Natural killer cell (primary cell): ENCODE measurements at regions not wholly inside any gene's neighbourhood (a gene's known extent, or its start where the extent isn't known, plus 50 kb on each side); places are given as distances from the start of the nearest gene placed in this dataset.

Source experiments
- ATAC-seq, 3 donors: fragments of 150-1000 bp in 2 of 3; fragments of 200-7000 bp in 1 of 3; cut with Tn5 transposase; 1 replicate in 1 of 3; 2 replicates in 2 of 3; pipeline ENCODE4 v1.10.0; 2021; ENCODE audit warnings: mild to moderate bottlenecking in 2 of 3, moderate library complexity in 2 of 3
- DNase-seq, 2 donors: peaks; one replicate each; pipeline versions ENCODE4 v3.0.0 to v3.0.0-alpha.2; 2013 to 2021; ENCODE audit warnings: mixed read lengths in 1 of 2
- H3K27ac ChIP-seq: one replicate; pipeline ENCODE4 v1.5.1; 2013; ENCODE audit warnings: mild to moderate bottlenecking, low read length
- H3K27me3 ChIP-seq: one replicate; pipeline ENCODE4 v1.6.1; 2013; ENCODE audit warnings: low read length; ENCODE audit not compliant: control insufficient read depth, insufficient read depth
- H3K36me3 ChIP-seq: one replicate; pipeline ENCODE4 v1.6.1; 2013; ENCODE audit warnings: low read length; ENCODE audit not compliant: control insufficient read depth, insufficient read depth
- H3K4me1 ChIP-seq: one replicate; pipeline ENCODE4 v1.6.1; 2013; ENCODE audit warnings: low read length; ENCODE audit not compliant: control insufficient read depth, insufficient read depth
- H3K4me3 ChIP-seq: one replicate; pipeline ENCODE4 v1.5.1; 2013; ENCODE audit warnings: low read length
- H3K9me3 ChIP-seq: one replicate; pipeline ENCODE4 v1.6.1; 2013; ENCODE audit warnings: low read length; ENCODE audit not compliant: control insufficient read depth, insufficient read depth
- H3K27ac Mint-ChIP-seq, 2 donors: one replicate each; pipeline ENCODE4 v1.8.0; 2022; ENCODE audit warnings: mild to moderate bottlenecking in 2 of 2, mixed read lengths in 2 of 2, moderate library complexity in 1 of 2
- H3K27me3 Mint-ChIP-seq, 2 donors: one replicate each; pipeline ENCODE4 v1.8.0; 2022; ENCODE audit warnings: low read depth in 2 of 2, mixed read lengths in 2 of 2
- H3K36me3 Mint-ChIP-seq: one replicate; pipeline ENCODE4 v1.8.0; 2022; ENCODE audit warnings: mixed read lengths
- H3K4me1 Mint-ChIP-seq, 2 donors: one replicate each; pipeline ENCODE4 v1.8.0; 2022; ENCODE audit warnings: mixed read lengths in 2 of 2
- H3K4me3 Mint-ChIP-seq: one replicate; pipeline ENCODE4 v1.8.0; 2022; ENCODE audit warnings: mild to moderate bottlenecking, moderate library complexity, mixed read lengths
- H3K9me3 Mint-ChIP-seq, 2 donors: one replicate each; pipeline ENCODE4 v1.8.0; 2022; ENCODE audit warnings: mixed read lengths in 2 of 2
- CTCF ChIP-seq: fragments of 200-600 bp; IDR thresholded peaks from one replicate; pipeline ENCODE4 v1.8.0; 2022; ENCODE audit warnings: antibody characterized with exemption
- WGBS: methylation state at CpG from one replicate; pipeline ENCODE4 v1.1.7; 2013; ENCODE audit warnings: missing lambda C conversion rate; ENCODE audit not compliant: insufficient coverage; 5-methylcytosine and 5-hydroxymethylcytosine counted together
- intact Hi-C: fragments of 100-400 bp; cut with micrococcal nuclease; formaldehyde crosslinking; loops from one replicate; pipeline ENCODE4 v1.14.2; 2022

- H3K27me3 Mint-ChIP-seq, result no peaks in the 10 kb centered on the region
- no peak for TF ChIP-seq CTCF
Measured at GRCh38 chr13:72062566-72062965, 195.6 kb upstream of the DACH1 start.

GRCh38 chr13:72061613-72062012 lies 194.6 kb upstream of the DACH1 start:
- intact Hi-C loops, result no loop called here
- 78% methylated on average over 2 of the region's 2 CpGs for WGBS
- Mint-ChIP-seq H3K27ac (no peak overlapping the region), H3K36me3 (peaks cover 13% of the 10 kb centered on the region), H3K4me1 (peaks cover 0 to 16% of the 10 kb centered on the region in 2 donors), H3K4me3 (no peak overlapping the region), H3K27me3 (no peaks in the 10 kb centered on the region), H3K9me3 (peaks cover 9 to 33% of the 10 kb centered on the region in 2 donors)
- Histone ChIP-seq H3K27ac (no peak overlapping the region), H3K4me1 (peaks cover 9% of the 10 kb centered on the region), H3K9me3 (peaks cover 8% of the 10 kb centered on the region), H3K36me3 (no peaks in the 10 kb centered on the region), H3K27me3 (no peaks in the 10 kb centered on the region), H3K4me3 (no peak overlapping the region)
- TF ChIP-seq CTCF, result no peak
- DNase-seq (no peak), ATAC-seq (no peak)

More at GRCh38 chr13:72062566-72062965, 195.6 kb upstream of the DACH1 start:
- Histone ChIP-seq H3K4me3 (no peak overlapping the region), H3K36me3 (no peaks in the 10 kb centered on the region), H3K4me1 (peaks cover 9% of the 10 kb centered on the region), H3K27me3 (no peaks in the 10 kb centered on the region), H3K27ac (no peak overlapping the region), H3K9me3 (peaks cover 8% of the 10 kb centered on the region)
- no peak overlapping the region for H3K4me3 Mint-ChIP-seq
- H3K9me3 Mint-ChIP-seq, result peaks cover 11 to 33% of the 10 kb centered on the region in 2 donors
- DNase-seq (no peak), ATAC-seq (peak in 2 of 3 donors; percentile 29 to 54)
- 58% methylated on average over 7 of the region's 7 CpGs for WGBS
- no peak overlapping the region for H3K27ac Mint-ChIP-seq
- intact Hi-C loops, result no loop called here
- H3K4me1 Mint-ChIP-seq, result peaks cover 0 to 16% of the 10 kb centered on the region in 2 donors
- H3K36me3 Mint-ChIP-seq, result peaks cover 22% of the 10 kb centered on the region

DNA sequence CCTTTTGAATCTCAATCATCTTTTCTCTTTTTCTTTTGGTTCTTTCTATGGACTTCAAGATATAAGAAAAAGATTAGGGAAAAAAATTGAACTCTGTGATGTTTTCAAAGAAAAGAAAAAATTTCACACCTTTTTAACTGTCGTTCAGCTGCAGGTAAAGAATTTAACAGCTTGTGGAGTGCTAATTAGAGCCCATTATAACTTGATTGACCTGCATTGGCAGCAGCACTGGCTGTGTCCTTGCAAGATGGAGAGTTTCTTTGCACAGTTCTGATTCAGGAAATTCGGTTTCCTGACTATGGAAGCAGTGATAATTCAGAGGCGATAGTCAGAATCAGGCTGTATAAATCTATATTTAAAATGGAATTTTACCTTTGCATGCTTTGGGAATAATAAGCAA lies 183.2 kb upstream of the DACH1 start:
- no peak for TF ChIP-seq CTCF
- Histone ChIP-seq H3K4me1 (no peaks in the 10 kb centered on the region), H3K27me3 (no peaks in the 10 kb centered on the region), H3K36me3 (no peaks in the 10 kb centered on the region), H3K9me3 (no peaks in the 10 kb centered on the region), H3K27ac (no peak overlapping the region), H3K4me3 (no peak overlapping the region)
- no peak for ATAC-seq
- intact Hi-C loops, result no loop called here
- Mint-ChIP-seq H3K9me3 (peaks cover 13 to 16% of the 10 kb centered on the region in 2 donors), H3K4me3 (no peak overlapping the region), H3K27ac (no peak overlapping the region), H3K4me1 (no peaks in the 10 kb centered on the region), H3K36me3 (no peaks in the 10 kb centered on the region), H3K27me3 (no peaks in the 10 kb centered on the region)
- WGBS, result 65% methylated on average over 3 of the region's 3 CpGs
- no peak for DNase-seq

DNA sequence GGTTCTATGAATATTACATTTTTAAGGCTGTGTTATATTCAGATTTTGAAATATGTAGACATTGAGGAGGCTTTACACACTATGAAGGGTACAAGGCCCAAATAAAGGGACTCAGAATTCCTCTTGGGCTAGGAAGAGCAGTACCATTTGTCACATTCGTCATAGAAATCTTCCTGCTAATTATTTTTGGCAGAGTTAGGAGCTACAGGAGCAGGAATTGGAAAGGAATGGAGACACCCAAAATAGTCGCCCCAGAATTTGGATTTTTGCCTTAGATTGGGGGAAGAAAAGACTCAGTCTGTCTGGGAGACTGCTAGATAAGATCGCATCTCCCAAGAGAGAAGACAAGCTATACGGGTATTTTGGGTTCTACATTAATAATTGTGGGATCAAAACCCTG lies 176.4 kb upstream of the DACH1 start:
- Histone ChIP-seq H3K4me3 (no peak overlapping the region), H3K27ac (no peak overlapping the region), H3K4me1 (no peaks in the 10 kb centered on the region), H3K36me3 (no peaks in the 10 kb centered on the region), H3K9me3 (peaks cover 3% of the 10 kb centered on the region), H3K27me3 (no peaks in the 10 kb centered on the region)
- no peak for TF ChIP-seq CTCF
- WGBS, result 90% methylated on average over 4 of the region's 4 CpGs
- no peaks in the 10 kb centered on the region for H3K4me1 Mint-ChIP-seq
- DNase-seq (no peak), ATAC-seq (no peak)
- no peaks in the 10 kb centered on the region for H3K27me3 Mint-ChIP-seq
- intact Hi-C loops, result no loop called here
- H3K9me3 Mint-ChIP-seq, result peaks cover 15 to 18% of the 10 kb centered on the region in 2 donors
- no peak overlapping the region for H3K27ac Mint-ChIP-seq
- H3K36me3 Mint-ChIP-seq, result peaks cover 10% of the 10 kb centered on the region
- H3K4me3 Mint-ChIP-seq, result no peak overlapping the region
